ENCODE measurements at regions not wholly inside any gene's neighbourhood (a gene's known extent, or its start where the extent isn't known, plus 50 kb on each side); places are given as distances from the start of the nearest gene placed in this dataset.
A peak's percentile ranks its signal among the peaks of the same experiment; 100 is the strongest.
"Not testable (repeated sequence)": the region's sequence is repeated elsewhere in the genome, so short reads cannot be mapped to it uniquely, and the experiment has no call there.

DNA sequence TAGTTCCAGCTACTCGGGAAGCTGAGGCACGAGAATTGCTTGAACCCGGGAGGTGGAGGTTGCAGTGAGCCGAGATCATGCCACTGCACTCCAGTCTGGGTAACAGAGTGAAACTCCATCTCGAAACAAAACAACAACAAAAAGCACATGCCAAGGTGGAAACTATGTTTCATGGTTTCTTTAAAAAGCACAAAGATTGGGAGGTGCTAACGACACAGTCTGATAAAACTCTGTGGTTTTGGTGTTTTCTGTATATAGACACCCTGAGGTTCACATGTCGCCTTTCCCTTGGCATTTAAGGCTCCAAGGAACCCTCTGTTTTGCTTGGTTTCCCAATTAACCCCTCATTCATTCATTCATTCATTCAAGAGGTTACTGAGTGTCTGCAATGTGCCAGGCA is 253.4 kb upstream of the SULF2 start:
- Mint-ChIP-seq H3K27me3 (ENCODE audit: low read depth) (no peaks in the 10 kb centered on the region), H3K9me3 (peaks cover 23% of the 10 kb centered on the region), H3K4me1 (peaks cover 12% of the 10 kb centered on the region), H3K4me3 (no peak overlapping the region), H3K36me3 (no peaks in the 10 kb centered on the region), H3K27ac (no peak overlapping the region)
- ATAC-seq (no peak), DNase-seq (ENCODE audit: low spot score) (no peak)
- no peak for TF ChIP-seq NR3C1 (CRISPR knock-in tag; conservative IDR thresholded peaks at IDR 0.05; ENCODE audit: low read depth)
- TF ChIP-seq, protein P1, sequence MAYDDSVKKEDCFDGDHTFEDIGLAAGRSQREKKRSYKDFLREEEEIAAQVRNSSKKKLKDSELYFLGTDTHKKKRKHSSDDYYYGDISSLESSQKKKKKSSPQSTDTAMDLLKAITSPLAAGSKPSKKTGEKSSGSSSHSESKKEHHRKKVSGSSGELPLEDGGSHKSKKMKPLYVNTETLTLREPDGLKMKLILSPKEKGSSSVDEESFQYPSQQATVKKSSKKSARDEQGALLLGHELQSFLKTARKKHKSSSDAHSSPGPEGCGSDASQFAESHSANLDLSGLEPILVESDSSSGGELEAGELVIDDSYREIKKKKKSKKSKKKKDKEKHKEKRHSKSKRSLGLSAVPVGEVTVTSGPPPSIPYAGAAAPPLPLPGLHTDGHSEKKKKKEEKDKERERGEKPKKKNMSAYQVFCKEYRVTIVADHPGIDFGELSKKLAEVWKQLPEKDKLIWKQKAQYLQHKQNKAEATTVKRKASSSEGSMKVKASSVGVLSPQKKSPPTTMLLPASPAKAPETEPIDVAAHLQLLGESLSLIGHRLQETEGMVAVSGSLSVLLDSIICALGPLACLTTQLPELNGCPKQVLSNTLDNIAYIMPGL (CRISPR knock-in tag; IDR thresholded peaks at IDR 0.05): no peak
- TF ChIP-seq CTCF (IDR thresholded peaks at IDR 0.05): no peak
- no peak for TF ChIP-seq ZNF232 (CRISPR knock-in tag; IDR thresholded peaks at IDR 0.05)
- TF ChIP-seq GRHL2 (CRISPR knock-in tag; IDR thresholded peaks at IDR 0.05; ENCODE audit: insufficient replicate concordance, severe bottlenecking): no peak
- no peak for TF ChIP-seq TP53 (CRISPR knock-in tag; IDR thresholded peaks at IDR 0.05)
- TF ChIP-seq ZNF423 (CRISPR knock-in tag; IDR thresholded peaks at IDR 0.05): no peak
- TF ChIP-seq ZBTB21 (CRISPR knock-in tag; IDR thresholded peaks at IDR 0.05; ENCODE audit: borderline replicate concordance): no peak
- no peak for TF ChIP-seq SOX15 (CRISPR knock-in tag; IDR thresholded peaks at IDR 0.05)
- no peak for TF ChIP-seq ELF4 (CRISPR knock-in tag; IDR thresholded peaks at IDR 0.05; ENCODE audit: low read depth)
- TF ChIP-seq GTF2I (CRISPR knock-in tag; conservative IDR thresholded peaks at IDR 0.05): no peak
- TF ChIP-seq ZNF219 (CRISPR knock-in tag; IDR thresholded peaks at IDR 0.05; ENCODE audit: borderline replicate concordance): no peak
- no peak for TF ChIP-seq JUN (CRISPR knock-in tag; IDR thresholded peaks at IDR 0.05)
- CTCF ChIA-PET: no interaction called here
- POLR2A ChIA-PET: no interaction called here

DNA sequence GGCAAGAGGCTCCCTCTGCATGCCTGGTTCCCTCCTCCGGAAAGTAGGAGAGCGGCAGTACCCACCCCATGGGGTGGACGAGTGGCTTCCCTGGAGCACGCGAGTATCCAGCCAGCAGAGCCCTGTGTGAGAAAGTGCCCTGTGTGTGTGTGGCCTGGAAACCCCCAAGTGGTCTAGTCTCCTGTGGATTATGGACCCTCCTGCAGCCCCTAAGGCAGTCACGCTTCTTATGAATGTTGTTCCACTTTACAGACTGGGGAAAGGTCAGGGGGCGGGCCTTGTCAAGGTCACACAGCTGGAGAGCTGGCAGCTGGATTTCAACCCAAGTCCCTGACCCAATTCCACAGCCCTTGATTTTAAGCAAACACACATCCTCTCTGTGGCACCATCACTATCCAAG is 252.5 kb upstream of the SULF2 start:
- ATAC-seq; CTCF ChIA-PET; POLR2A ChIA-PET; H3K27ac Mint-ChIP-seq; DNase-seq (ENCODE audit: low spot score); H3K36me3 Mint-ChIP-seq; H3K27me3 Mint-ChIP-seq (ENCODE audit: low read depth); H3K4me3 Mint-ChIP-seq: not testable (repeated sequence)
- H3K4me1 Mint-ChIP-seq: peaks cover 12% of the 10 kb centered on the region
- H3K9me3 Mint-ChIP-seq: peaks cover 21% of the 10 kb centered on the region

DNA sequence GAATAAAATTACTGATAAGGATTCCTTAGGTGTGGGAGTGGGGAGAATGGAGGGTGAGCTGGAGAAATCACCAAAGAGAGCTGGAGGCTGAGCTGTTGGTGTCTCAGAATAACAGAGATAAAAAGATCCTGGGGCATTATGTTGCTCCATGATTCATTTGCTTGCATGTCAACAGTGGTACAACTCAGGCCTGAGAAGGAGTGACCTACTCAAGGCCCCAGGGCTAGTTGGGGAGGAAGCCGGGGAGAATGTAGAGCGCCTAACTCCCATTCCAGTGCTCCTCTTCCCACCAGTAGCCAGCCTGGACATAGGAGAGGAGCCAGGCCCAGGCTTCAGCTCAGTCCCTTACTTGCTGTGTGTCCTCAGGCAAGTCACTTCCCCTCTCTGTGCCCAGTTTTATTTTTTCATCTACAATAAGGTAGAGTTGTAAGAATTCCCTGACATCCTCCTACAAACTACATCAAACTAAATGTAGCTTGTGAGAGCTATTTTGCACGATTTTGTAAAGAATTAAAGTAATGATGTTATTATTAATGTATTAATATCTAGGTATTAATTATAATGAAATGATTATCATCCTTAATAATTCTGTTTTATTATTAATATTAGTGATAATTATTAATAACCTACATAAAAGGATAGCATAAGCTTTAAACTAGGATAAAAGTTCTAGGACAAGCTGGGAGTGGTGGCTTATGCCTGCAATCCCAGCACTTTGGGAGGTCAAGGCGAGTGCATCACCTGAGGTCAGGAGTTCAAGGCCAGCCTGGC is 250.9 kb upstream of the SULF2 start:
- H3K27ac Mint-ChIP-seq: no peak overlapping the region
- no peaks in the 10 kb centered on the region for H3K27me3 Mint-ChIP-seq (ENCODE audit: low read depth)
- H3K4me3 Mint-ChIP-seq: no peak overlapping the region
- H3K4me1 Mint-ChIP-seq: peaks cover 12% of the 10 kb centered on the region
- TF ChIP-seq GABPB1 (CRISPR knock-in tag; IDR thresholded peaks at IDR 0.05) (no peak), HMGA2 (CRISPR knock-in tag; IDR thresholded peaks at IDR 0.05) (peak; percentile 85)
- TF ChIP-seq, protein P2, sequence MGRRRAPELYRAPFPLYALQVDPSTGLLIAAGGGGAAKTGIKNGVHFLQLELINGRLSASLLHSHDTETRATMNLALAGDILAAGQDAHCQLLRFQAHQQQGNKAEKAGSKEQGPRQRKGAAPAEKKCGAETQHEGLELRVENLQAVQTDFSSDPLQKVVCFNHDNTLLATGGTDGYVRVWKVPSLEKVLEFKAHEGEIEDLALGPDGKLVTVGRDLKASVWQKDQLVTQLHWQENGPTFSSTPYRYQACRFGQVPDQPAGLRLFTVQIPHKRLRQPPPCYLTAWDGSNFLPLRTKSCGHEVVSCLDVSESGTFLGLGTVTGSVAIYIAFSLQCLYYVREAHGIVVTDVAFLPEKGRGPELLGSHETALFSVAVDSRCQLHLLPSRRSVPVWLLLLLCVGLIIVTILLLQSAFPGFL (CRISPR knock-in tag; IDR thresholded peaks at IDR 0.05; ENCODE audit: borderline replicate concordance): no peak
- H3K36me3 Mint-ChIP-seq: no peaks in the 10 kb centered on the region
- ATAC-seq (no peak), DNase-seq (ENCODE audit: low spot score) (no peak)
- ChIA-PET CTCF (no interaction called here), POLR2A (no interaction called here)
- H3K9me3 Mint-ChIP-seq: peaks cover 24% of the 10 kb centered on the region

DNA sequence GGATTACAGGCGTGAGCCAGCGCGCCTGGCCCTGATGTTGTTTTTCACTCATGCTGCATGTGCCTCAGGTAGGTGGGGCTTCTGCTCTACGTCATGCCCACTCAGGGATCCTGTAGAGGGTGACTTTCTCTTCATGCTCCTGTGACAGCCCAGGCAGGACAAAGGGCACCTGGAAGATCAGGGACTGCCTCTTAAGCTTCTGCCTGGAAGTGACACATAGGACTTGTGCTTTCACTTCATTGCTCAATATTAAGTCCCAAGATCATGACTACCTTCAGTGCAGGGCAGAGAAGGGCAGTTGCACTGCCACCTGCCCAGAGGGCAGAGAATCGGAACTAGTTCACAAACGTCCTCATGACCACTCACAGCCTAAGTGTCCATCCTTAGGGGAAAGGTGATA is 249.5 kb upstream of the SULF2 start:
- Mint-ChIP-seq H3K4me1 (peaks cover 12% of the 10 kb centered on the region), H3K27ac (no peak overlapping the region), H3K36me3 (no peaks in the 10 kb centered on the region), H3K27me3 (ENCODE audit: low read depth) (no peaks in the 10 kb centered on the region), H3K9me3 (peaks cover 18% of the 10 kb centered on the region), H3K4me3 (no peak overlapping the region)
- no peak for ATAC-seq
- ChIA-PET POLR2A (no interaction called here), CTCF (no interaction called here)
- no peak for DNase-seq (ENCODE audit: low spot score)
- TF ChIP-seq ZNF396 (CRISPR knock-in tag; IDR thresholded peaks at IDR 0.05; ENCODE audit: borderline replicate concordance): no peak
- TF ChIP-seq, protein P2 (CRISPR knock-in tag; IDR thresholded peaks at IDR 0.05; ENCODE audit: borderline replicate concordance): no peak
- TF ChIP-seq, protein P3, sequence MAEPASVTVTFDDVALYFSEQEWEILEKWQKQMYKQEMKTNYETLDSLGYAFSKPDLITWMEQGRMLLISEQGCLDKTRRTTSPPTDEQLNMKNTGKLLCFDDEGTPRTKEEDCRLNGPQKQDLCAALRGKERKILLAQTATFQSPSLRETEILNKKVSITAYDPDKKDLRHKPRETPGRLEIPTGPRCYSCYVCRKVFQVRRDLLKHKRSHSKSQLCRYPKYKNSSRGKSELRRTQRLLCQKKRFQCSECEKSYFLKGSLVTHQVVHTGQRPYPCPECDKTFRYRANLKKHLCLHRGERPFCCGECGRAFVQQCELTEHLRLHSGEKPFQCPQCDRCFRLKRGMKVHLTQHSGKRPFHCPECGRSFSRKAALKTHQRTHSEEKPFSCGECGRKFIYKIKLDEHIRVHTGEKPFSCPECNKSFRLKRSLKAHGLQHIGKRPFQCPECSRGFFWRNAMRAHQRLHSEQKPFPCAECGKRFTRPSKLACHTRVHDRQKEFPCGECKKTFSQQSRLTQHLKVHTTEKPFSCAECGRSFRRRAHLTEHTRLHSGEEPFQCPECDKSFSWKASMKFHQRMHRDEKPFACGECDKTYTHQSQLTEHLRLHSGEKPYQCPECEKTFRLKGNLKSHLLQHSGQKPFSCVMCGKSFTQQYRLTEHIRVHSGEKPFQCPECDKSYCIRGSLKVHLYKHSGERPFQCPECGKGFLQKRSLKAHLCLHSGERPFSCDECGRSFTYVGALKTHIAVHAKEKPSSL (CRISPR knock-in tag; conservative IDR thresholded peaks at IDR 0.05): no peak
- no peak for TF ChIP-seq ZNF317 (CRISPR knock-in tag; IDR thresholded peaks at IDR 0.05; ENCODE audit: borderline replicate concordance, low read depth)
- TF ChIP-seq E2F5 (CRISPR knock-in tag; IDR thresholded peaks at IDR 0.05): no peak
- no peak for TF ChIP-seq SP1 (CRISPR knock-in tag; conservative IDR thresholded peaks at IDR 0.05)
- TF ChIP-seq SOX15 (CRISPR knock-in tag; IDR thresholded peaks at IDR 0.05): no peak
